ENCODE measurements at regions not wholly inside any gene's neighbourhood (a gene's known extent, or its start where the extent isn't known, plus 50 kb on each side); places are given as distances from the start of the nearest gene placed in this dataset.

DNA sequence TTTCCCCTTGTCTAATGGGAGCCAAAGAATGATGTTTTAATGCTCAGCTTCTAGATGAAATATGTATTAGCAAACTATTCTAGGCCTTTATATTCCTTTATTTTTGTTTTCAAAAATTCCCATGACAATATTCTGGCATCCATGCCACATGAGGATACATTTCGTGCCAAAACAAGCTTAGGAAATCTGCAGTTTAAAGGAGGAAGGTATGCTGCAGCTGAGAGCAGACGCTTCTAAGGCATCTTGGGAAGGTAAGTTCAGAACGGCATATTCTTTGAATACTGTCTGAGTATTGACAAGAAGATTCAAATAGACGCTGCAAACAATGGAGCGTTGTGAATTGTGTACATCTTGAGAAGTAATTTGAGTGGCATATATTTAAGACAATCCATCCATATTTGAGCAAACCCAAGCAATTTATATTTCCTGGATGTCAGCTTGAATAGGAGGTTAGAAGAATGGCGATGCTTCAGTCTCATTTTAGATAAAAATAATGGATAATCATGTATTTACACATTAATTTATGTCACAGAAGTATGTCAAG, 158.6 kb downstream of the RAP2B start:
- TF ChIP-seq, protein P1, sequence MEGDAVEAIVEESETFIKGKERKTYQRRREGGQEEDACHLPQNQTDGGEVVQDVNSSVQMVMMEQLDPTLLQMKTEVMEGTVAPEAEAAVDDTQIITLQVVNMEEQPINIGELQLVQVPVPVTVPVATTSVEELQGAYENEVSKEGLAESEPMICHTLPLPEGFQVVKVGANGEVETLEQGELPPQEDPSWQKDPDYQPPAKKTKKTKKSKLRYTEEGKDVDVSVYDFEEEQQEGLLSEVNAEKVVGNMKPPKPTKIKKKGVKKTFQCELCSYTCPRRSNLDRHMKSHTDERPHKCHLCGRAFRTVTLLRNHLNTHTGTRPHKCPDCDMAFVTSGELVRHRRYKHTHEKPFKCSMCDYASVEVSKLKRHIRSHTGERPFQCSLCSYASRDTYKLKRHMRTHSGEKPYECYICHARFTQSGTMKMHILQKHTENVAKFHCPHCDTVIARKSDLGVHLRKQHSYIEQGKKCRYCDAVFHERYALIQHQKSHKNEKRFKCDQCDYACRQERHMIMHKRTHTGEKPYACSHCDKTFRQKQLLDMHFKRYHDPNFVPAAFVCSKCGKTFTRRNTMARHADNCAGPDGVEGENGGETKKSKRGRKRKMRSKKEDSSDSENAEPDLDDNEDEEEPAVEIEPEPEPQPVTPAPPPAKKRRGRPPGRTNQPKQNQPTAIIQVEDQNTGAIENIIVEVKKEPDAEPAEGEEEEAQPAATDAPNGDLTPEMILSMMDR (IDR thresholded peaks at IDR 0.05), result no peak
- Histone ChIP-seq H3K4me1 (peaks cover 0 to 12% of the 10 kb centered on the region in 2 donors), H3K27me3 (no peaks in the 10 kb centered on the region), H3K4me3 (peak overlapping the region in 1 of 2 donors; percentile 18), H3K36me3 (no peaks in the 10 kb centered on the region), H3K27ac (no peak overlapping the region), H3K9me3 (no peaks in the 10 kb centered on the region)
- DNase-seq (ENCODE audit: low spot score in 2 of 2), result no peak
- intact Hi-C loops (cut with DNase I), result no loop called here

DNA sequence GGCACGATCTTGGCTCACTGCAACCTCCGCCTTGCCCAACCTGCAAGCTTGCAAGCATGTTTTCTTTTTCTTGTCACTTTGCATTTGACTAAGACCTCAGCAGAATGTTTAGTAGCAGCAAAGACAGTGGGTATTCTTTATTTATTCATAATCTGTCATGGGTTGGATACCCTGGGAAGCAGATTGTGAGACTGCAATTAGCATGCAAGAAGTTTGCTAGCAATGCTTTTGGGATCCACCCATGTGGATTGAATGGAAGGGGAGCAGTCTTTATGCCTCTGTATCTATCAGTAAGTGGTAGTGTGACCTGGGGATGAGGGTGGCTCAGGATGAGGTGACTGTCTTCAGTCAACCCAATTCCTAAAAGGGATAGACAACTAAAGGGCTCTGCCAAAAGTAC, 166.7 kb downstream of the RAP2B start:
- no peaks in the 10 kb centered on the region for H3K4me1 ChIP-seq
- H3K4me3 ChIP-seq, result no peak overlapping the region
- TF ChIP-seq, protein P1 (IDR thresholded peaks at IDR 0.05), result no peak
- H3K27ac ChIP-seq, result no peak overlapping the region
- H3K27me3 ChIP-seq, result no peaks in the 10 kb centered on the region
- DNase-seq (ENCODE audit: low spot score in 2 of 2), result no peak
- intact Hi-C loops (cut with DNase I), result no loop called here
- H3K9me3 ChIP-seq, result no peaks in the 10 kb centered on the region
- no peaks in the 10 kb centered on the region for H3K36me3 ChIP-seq

GRCh38 chr3:153330901-153331300, 168.9 kb downstream of the RAP2B start:
- TF ChIP-seq, protein P1 (IDR thresholded peaks at IDR 0.05), result no peak
- no peak for DNase-seq (ENCODE audit: low spot score in 2 of 2)
- Histone ChIP-seq H3K36me3 (no peaks in the 10 kb centered on the region), H3K27ac (no peak overlapping the region), H3K27me3 (no peaks in the 10 kb centered on the region), H3K4me3 (no peak overlapping the region), H3K9me3 (no peaks in the 10 kb centered on the region), H3K4me1 (no peaks in the 10 kb centered on the region)
- intact Hi-C loops (cut with DNase I), result no loop called here

DNA sequence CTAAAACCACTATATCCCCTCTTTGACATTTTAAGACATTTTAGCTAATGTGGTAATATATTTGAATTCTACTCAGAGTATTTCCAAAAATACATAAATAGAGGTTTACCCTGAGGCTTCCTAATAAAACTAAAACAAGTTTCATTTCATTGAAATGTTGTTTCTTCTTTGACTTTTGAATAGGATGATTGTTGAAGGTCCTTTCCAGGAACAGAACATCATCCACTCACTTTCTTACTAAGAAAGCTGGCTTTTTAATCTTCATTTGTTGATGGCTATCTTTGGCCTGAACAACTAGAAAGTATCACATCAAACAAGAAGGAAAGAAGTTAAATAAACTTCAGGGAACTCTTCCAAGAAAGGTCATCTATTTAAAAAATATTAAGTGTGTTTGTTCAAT, 169.7 kb downstream of the RAP2B start:
- intact Hi-C loops (cut with DNase I), result no loop called here
- DNase-seq (ENCODE audit: low spot score in 2 of 2), result no peak

GRCh38 chr3:153334558-153334957, 172.5 kb downstream of the RAP2B start:
- H3K27me3 ChIP-seq, result no peaks in the 10 kb centered on the region
- intact Hi-C loops (cut with DNase I), result no loop called here
- H3K27ac ChIP-seq, result no peak overlapping the region
- TF ChIP-seq, protein P1 (IDR thresholded peaks at IDR 0.05), result no peak
- peaks cover 0 to 2% of the 10 kb centered on the region in 2 donors for H3K4me1 ChIP-seq
- no peak overlapping the region for H3K4me3 ChIP-seq
- H3K36me3 ChIP-seq, result no peaks in the 10 kb centered on the region
- no peaks in the 10 kb centered on the region for H3K9me3 ChIP-seq
- DNase-seq (ENCODE audit: low spot score in 2 of 2), result no peak

More for the DNA sequence above, 169.7 kb downstream of the RAP2B start:
- Histone ChIP-seq H3K4me3 (no peak overlapping the region), H3K27ac (no peak overlapping the region), H3K4me1 (no peaks in the 10 kb centered on the region), H3K27me3 (no peaks in the 10 kb centered on the region), H3K9me3 (no peaks in the 10 kb centered on the region), H3K36me3 (no peaks in the 10 kb centered on the region)
- TF ChIP-seq, protein P1 (IDR thresholded peaks at IDR 0.05), result no peak

DNA sequence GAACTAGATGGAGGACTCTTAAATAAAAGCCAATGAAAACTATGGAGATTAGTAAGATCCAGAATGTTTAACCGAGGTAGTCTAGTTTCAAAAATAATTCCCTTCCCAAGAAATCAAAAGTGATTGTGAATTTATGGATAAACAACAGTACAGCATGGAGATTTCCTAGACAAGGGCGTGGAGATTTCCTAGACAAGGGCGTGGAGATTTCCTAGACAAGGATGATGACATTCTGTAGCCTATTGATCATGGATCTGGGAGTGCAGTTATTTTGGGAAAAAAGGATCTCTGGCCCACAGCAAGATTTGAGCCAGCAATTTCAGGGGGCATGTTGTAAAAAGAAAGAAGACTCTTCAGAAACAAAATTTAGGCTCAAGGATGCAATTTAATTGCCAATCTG, 175.3 kb downstream of the RAP2B start:
- TF ChIP-seq, protein P1 (IDR thresholded peaks at IDR 0.05), result no peak
- intact Hi-C loops (cut with DNase I), result no loop called here
- H3K36me3 ChIP-seq, result no peaks in the 10 kb centered on the region
- DNase-seq (ENCODE audit: low spot score in 2 of 2), result no peak
- peaks cover 0 to 2% of the 10 kb centered on the region in 2 donors for H3K4me1 ChIP-seq
- no peak overlapping the region for H3K27ac ChIP-seq
- no peaks in the 10 kb centered on the region for H3K9me3 ChIP-seq
- H3K27me3 ChIP-seq, result no peaks in the 10 kb centered on the region
- no peak overlapping the region for H3K4me3 ChIP-seq
